ENCODE measurements at regions not wholly inside any gene's neighbourhood (a gene's known extent, or its start where the extent isn't known, plus 50 kb on each side); places are given as distances from the start of the nearest gene placed in this dataset.
A peak's percentile ranks its signal among the peaks of the same experiment; 100 is the strongest.

- Histone ChIP-seq H3K4me1 (peaks cover 0 to 33% (median 2%) of the 10 kb centered on the region in 4 donors), H3K27ac (peak overlapping the region in 1 of 4 donors; percentile 37), H3K9me3 (no peaks in the 10 kb centered on the region), H3K4me3 (no peak overlapping the region), H3K36me3 (no peaks in the 10 kb centered on the region), H3K27me3 (no peaks in the 10 kb centered on the region)
- TF ChIP-seq EP300 (IDR thresholded peaks at IDR 0.05) (no peak), CTCF (IDR thresholded peaks at IDR 0.05) (no peak), POLR2A (IDR thresholded peaks at IDR 0.05) (no peak)
- 70 to 73% methylated on average over 9 of the region's 9 CpGs for WGBS, 2 donors
- DNase-seq (ENCODE audit: low spot score in 2 of 2), result no peak
These were observed 134.9 kb upstream of the ZC3H12C start for GRCh38 chr11:109958131-109958820.

DNA sequence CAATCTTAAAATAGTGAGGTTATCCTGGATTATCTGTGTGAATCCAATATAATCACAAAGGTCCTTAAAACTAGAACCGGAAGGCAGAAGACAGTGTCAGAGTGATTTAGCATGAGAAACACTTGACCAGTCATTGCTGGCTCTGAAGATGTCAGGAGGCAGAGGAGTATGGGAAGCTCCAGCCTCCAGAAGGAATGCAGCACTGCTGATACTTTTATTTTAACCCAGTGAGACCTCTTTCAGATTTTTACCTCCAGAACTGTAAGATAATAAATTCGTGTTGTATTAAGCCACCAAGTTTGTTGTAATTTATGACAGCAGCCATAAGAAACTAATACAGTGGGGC lies 134.4 kb upstream of the ZC3H12C start:
- no peak for TF ChIP-seq EP300 (IDR thresholded peaks at IDR 0.05)
- no peak for TF ChIP-seq POLR2A (IDR thresholded peaks at IDR 0.05)
- TF ChIP-seq CTCF (IDR thresholded peaks at IDR 0.05), result no peak
- WGBS, 2 donors, result 65 to 71% methylated on average over 2 of the region's 2 CpGs

GRCh38 chr11:109960831-109961230 lies 132.4 kb upstream of the ZC3H12C start:
- H3K27ac ChIP-seq, result peak overlapping the region; percentile 38 to 82 (median 46)
- H3K36me3 ChIP-seq, result no peaks in the 10 kb centered on the region
- TF ChIP-seq CTCF (IDR thresholded peaks at IDR 0.05) (no peak), EP300 (IDR thresholded peaks at IDR 0.05) (peak in 1 of 2 donors; percentile 88)
- H3K27me3 ChIP-seq, result no peaks in the 10 kb centered on the region
- peaks cover 0 to 33% (median 2%) of the 10 kb centered on the region in 4 donors for H3K4me1 ChIP-seq
- 5 to 21% methylated on average over 2 of the region's 2 CpGs for whole genome bisulfite sequencing, 2 donors
- DNase-seq (ENCODE audit: low spot score in 2 of 2), result peak; percentile 44 to 58
- no peaks in the 10 kb centered on the region for H3K9me3 ChIP-seq
- H3K4me3 ChIP-seq, result no peak overlapping the region

More for the DNA sequence above, 134.4 kb upstream of the ZC3H12C start:
- H3K4me3 ChIP-seq, result no peak overlapping the region
- no peaks in the 10 kb centered on the region for H3K36me3 ChIP-seq
- H3K27ac ChIP-seq, result peak overlapping the region in 1 of 4 donors; percentile 37
- no peaks in the 10 kb centered on the region for H3K9me3 ChIP-seq
- H3K4me1 ChIP-seq, result peaks cover 0 to 33% (median 2%) of the 10 kb centered on the region in 4 donors
- no peaks in the 10 kb centered on the region for H3K27me3 ChIP-seq
- DNase-seq (ENCODE audit: low spot score in 2 of 2), result no peak

DNA sequence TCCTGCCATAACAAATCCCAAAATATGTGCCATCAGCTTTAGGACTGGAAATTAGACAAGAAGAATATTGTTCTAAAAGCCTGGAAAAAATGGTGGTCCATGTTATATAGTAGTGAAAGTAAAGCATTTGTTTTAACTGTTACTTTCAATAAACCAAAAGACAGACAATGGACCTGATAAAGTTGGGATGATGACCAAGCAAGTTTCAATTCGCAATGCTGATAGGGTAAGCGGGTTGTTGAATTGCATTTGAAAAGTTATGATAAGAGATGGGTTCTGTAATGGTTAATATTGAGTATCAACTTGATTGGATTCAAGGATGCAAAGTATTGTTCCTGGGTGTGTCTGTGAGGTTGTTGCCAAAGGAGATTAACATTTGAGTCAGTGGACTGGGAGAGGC lies 131.9 kb upstream of the ZC3H12C start:
- Histone ChIP-seq H3K4me3 (no peak overlapping the region), H3K4me1 (peaks cover 0 to 33% (median 2%) of the 10 kb centered on the region in 4 donors), H3K27me3 (no peaks in the 10 kb centered on the region), H3K27ac (peak overlapping the region in 3 of 4 donors; percentile 38 to 82 (median 51)), H3K36me3 (no peaks in the 10 kb centered on the region), H3K9me3 (no peaks in the 10 kb centered on the region)
- DNase-seq (ENCODE audit: low spot score in 2 of 2), result no peak
- 91 to 93% methylated on average over 2 of the region's 2 CpGs for WGBS, 2 donors
- TF ChIP-seq CTCF (IDR thresholded peaks at IDR 0.05) (no peak), POLR2A (IDR thresholded peaks at IDR 0.05) (no peak), EP300 (IDR thresholded peaks at IDR 0.05) (no peak)

GRCh38 chr11:109963101-109963500 lies 130.1 kb upstream of the ZC3H12C start:
- Histone ChIP-seq H3K36me3 (no peaks in the 10 kb centered on the region), H3K9me3 (no peaks in the 10 kb centered on the region), H3K27ac (peak overlapping the region in 1 of 4 donors; percentile 37), H3K27me3 (no peaks in the 10 kb centered on the region), H3K4me3 (no peak overlapping the region), H3K4me1 (peaks cover 0 to 19% (median 2%) of the 10 kb centered on the region in 4 donors)
- DNase-seq (ENCODE audit: low spot score in 2 of 2), result no peak
- TF ChIP-seq POLR2A (IDR thresholded peaks at IDR 0.05) (no peak), CTCF (IDR thresholded peaks at IDR 0.05) (no peak), EP300 (IDR thresholded peaks at IDR 0.05) (no peak)
- 95 to 100% methylated on average over 1 of the region's 1 CpG for whole genome bisulfite sequencing, 2 donors
